Progenitor cell of endocrine pancreas (in vitro differentiated cells): ENCODE measurements at regions not wholly inside any gene's neighbourhood (a gene's known extent, or its start where the extent isn't known, plus 50 kb on each side); places are given as distances from the start of the nearest gene placed in this dataset.

ENCODE experiments used
- DNase-seq: peaks from one replicate; pipeline ENCODE4 v3.0.0; 2021; ENCODE audit warnings: low spot score; ENCODE audit not compliant: unreplicated experiment
- H3K27ac Mint-ChIP-seq: 2 replicates; pipeline ENCODE4 v1.8.0; 2021; ENCODE audit warnings: mild to moderate bottlenecking, moderate library complexity, mixed read lengths
- H3K27me3 Mint-ChIP-seq: 2 replicates; pipeline ENCODE4 v1.8.0; 2021; ENCODE audit warnings: mixed read lengths
- H3K36me3 Mint-ChIP-seq: 2 replicates; pipeline ENCODE4 v1.8.0; 2022; ENCODE audit warnings: mixed read lengths; ENCODE audit not compliant: insufficient read depth
- H3K4me1 Mint-ChIP-seq: 2 replicates; pipeline ENCODE4 v1.8.0; 2021; ENCODE audit warnings: low read depth, mixed read lengths
- H3K4me3 Mint-ChIP-seq: 2 replicates; pipeline ENCODE4 v1.8.0; 2021; ENCODE audit warnings: low read depth, mild to moderate bottlenecking, moderate library complexity, mixed read lengths
- H3K9me3 Mint-ChIP-seq: 2 replicates; pipeline ENCODE4 v1.8.0; 2021; ENCODE audit warnings: low read depth, mixed read lengths
- CTCF ChIP-seq: fragments of 200-600 bp; sonication (generic); IDR thresholded peaks from one replicate; pipeline ENCODE4 v1.5.0; 2021; ENCODE audit warnings: antibody characterized with exemption, mild to moderate bottlenecking; ENCODE audit not compliant: unreplicated experiment

GRCh38 chr9:38232895-38233294 lies 159.6 kb upstream of the ALDH1B1 start:
- no peak for DNase-seq
- H3K36me3 Mint-ChIP-seq, result no peaks in the 10 kb centered on the region

GRCh38 chr9:38229504-38230155 lies 160.6 kb upstream of the SHB start:
- H3K36me3 Mint-ChIP-seq, result no peaks in the 10 kb centered on the region
- H3K4me1 Mint-ChIP-seq, result peaks cover 10% of the 10 kb centered on the region
- H3K27ac Mint-ChIP-seq, result no peak overlapping the region
- no peaks in the 10 kb centered on the region for H3K9me3 Mint-ChIP-seq
- no peak overlapping the region for H3K4me3 Mint-ChIP-seq
- no peak for TF ChIP-seq CTCF
- no peak for DNase-seq
- H3K27me3 Mint-ChIP-seq, result peaks cover 38% of the 10 kb centered on the region

More at GRCh38 chr9:38232895-38233294, 159.6 kb upstream of the ALDH1B1 start:
- TF ChIP-seq CTCF, result no peak
- no peaks in the 10 kb centered on the region for H3K9me3 Mint-ChIP-seq
- H3K27me3 Mint-ChIP-seq, result peaks cover 32% of the 10 kb centered on the region
- H3K4me3 Mint-ChIP-seq, result no peak overlapping the region
- H3K27ac Mint-ChIP-seq, result no peak overlapping the region
- peaks cover 5% of the 10 kb centered on the region for H3K4me1 Mint-ChIP-seq

- Mint-ChIP-seq H3K4me3 (no peak overlapping the region), H3K27ac (no peak overlapping the region), H3K4me1 (peaks cover 9% of the 10 kb centered on the region), H3K9me3 (no peaks in the 10 kb centered on the region), H3K27me3 (peaks cover 38% of the 10 kb centered on the region), H3K36me3 (no peaks in the 10 kb centered on the region)
- TF ChIP-seq CTCF, result no peak
- no peak for DNase-seq
Measured at GRCh38 chr9:38229104-38229500, 160.1 kb upstream of the SHB start.

GRCh38 chr9:38228331-38229103 lies 159.5 kb upstream of the SHB start:
- no peaks in the 10 kb centered on the region for H3K36me3 Mint-ChIP-seq
- H3K27ac Mint-ChIP-seq, result no peak overlapping the region
- no peak for DNase-seq
- H3K4me3 Mint-ChIP-seq, result no peak overlapping the region
- peaks cover 9% of the 10 kb centered on the region for H3K4me1 Mint-ChIP-seq
- no peaks in the 10 kb centered on the region for H3K9me3 Mint-ChIP-seq
- H3K27me3 Mint-ChIP-seq, result peaks cover 38% of the 10 kb centered on the region
- no peak for TF ChIP-seq CTCF

- H3K9me3 Mint-ChIP-seq, result no peaks in the 10 kb centered on the region
- DNase-seq, result no peak
- TF ChIP-seq CTCF, result no peak
- peaks cover 8% of the 10 kb centered on the region for H3K4me1 Mint-ChIP-seq
- H3K4me3 Mint-ChIP-seq, result no peak overlapping the region
- H3K36me3 Mint-ChIP-seq, result no peaks in the 10 kb centered on the region
- H3K27me3 Mint-ChIP-seq, result peaks cover 36% of the 10 kb centered on the region
- no peak overlapping the region for H3K27ac Mint-ChIP-seq
Measured at GRCh38 chr9:38227656-38228055, 158.6 kb upstream of the SHB start.
